ENCODE measurements at regions not wholly inside any gene's neighbourhood (a gene's known extent, or its start where the extent isn't known, plus 50 kb on each side); places are given as distances from the start of the nearest gene placed in this dataset.

DNA sequence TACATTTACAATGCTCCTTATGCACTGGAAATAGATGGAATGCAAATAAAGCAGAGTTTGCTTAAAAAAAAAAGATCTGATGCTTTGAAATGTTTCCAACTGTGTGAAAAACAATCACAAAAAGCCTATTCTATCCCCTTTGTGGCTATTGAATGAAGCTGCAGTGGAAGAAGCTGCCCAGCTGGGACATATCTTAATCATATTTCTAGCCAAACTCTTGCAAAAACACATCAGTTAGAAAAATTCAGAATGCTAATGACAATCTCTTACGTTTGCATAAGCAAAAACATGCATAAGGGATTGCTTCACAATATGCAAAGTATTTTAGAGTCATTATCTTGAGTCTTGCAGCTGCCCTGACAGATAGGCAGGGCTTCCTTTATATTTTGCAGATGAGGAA is 526.4 kb upstream of the USP24 start:
- TF ChIP-seq, protein P1, sequence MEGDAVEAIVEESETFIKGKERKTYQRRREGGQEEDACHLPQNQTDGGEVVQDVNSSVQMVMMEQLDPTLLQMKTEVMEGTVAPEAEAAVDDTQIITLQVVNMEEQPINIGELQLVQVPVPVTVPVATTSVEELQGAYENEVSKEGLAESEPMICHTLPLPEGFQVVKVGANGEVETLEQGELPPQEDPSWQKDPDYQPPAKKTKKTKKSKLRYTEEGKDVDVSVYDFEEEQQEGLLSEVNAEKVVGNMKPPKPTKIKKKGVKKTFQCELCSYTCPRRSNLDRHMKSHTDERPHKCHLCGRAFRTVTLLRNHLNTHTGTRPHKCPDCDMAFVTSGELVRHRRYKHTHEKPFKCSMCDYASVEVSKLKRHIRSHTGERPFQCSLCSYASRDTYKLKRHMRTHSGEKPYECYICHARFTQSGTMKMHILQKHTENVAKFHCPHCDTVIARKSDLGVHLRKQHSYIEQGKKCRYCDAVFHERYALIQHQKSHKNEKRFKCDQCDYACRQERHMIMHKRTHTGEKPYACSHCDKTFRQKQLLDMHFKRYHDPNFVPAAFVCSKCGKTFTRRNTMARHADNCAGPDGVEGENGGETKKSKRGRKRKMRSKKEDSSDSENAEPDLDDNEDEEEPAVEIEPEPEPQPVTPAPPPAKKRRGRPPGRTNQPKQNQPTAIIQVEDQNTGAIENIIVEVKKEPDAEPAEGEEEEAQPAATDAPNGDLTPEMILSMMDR (conservative IDR thresholded peaks at IDR 0.05; ENCODE audit: low read length) = no peak
- no peak for TF ChIP-seq EZH2phosphoT487 (IDR thresholded peaks at IDR 0.05; ENCODE audit: borderline replicate concordance)

All from Loucy (cell line).